Thoracic aorta (tissue), 2 donors: ENCODE measurements at regions not wholly inside any gene's neighbourhood (a gene's known extent, or its start where the extent isn't known, plus 50 kb on each side); places are given as distances from the start of the nearest gene placed in this dataset.
"Not testable (repeated sequence)": the region's sequence is repeated elsewhere in the genome, so short reads cannot be mapped to it uniquely, and the experiment has no call there.

ENCODE experiments used
- ATAC-seq: fragments of 150-250 bp; one replicate; pipeline ENCODE4 v1.8.0; 2017; ENCODE audit warnings: low read depth; ENCODE audit not compliant: insufficient number of reproducible peaks, low FRiP score
- DNase-seq: peaks from one replicate; pipeline ENCODE4 v3.0.0-alpha.2; 2020; ENCODE audit warnings: low spot score
- H3K27ac ChIP-seq, 2 donors: fragments of 200-600 bp; sonication (generic); 1 replicate in 1 of 2; 2 replicates in 1 of 2; pipeline ENCODE4 v1.5.1; 2016; ENCODE audit warnings: mild to moderate bottlenecking in 2 of 2, moderate library complexity in 2 of 2
- H3K27me3 ChIP-seq: fragments of 200-600 bp; sonication (generic); replicated peaks from 2 replicates; pipeline ENCODE4 v1.6.0; 2016; ENCODE audit warnings: mild to moderate bottlenecking; ENCODE audit not compliant: insufficient read depth
- H3K36me3 ChIP-seq: fragments of 200-600 bp; sonication (generic); one replicate; pipeline ENCODE4 v1.5.1; 2016
- H3K4me1 ChIP-seq, 2 donors: fragments of 200-600 bp; sonication (generic); 1 replicate in 1 of 2; 2 replicates in 1 of 2; pipeline versions ENCODE4 v1.5.1 to v1.6.0; 2016; ENCODE audit warnings: low read depth in 2 of 2, mild to moderate bottlenecking in 1 of 2; ENCODE audit not compliant: control insufficient read depth in 1 of 2
- H3K4me3 ChIP-seq: fragments of 200-600 bp; sonication (generic); 2 replicates; pipeline ENCODE4 v1.5.1; 2016; ENCODE audit warnings: mild to moderate bottlenecking
- H3K9me3 ChIP-seq: fragments of 200-600 bp; sonication (generic); 2 replicates; pipeline ENCODE4 v1.5.1; 2016
- TF ChIP-seq, protein P1 (sequence below): fragments of 200-600 bp; sonication (generic); IDR thresholded peaks from one replicate; pipeline ENCODE4 v1.5.1; 2019; ENCODE audit warnings: antibody characterized with exemption

GRCh38 chr14:83883732-83884131 lies 1646.2 kb upstream of the FLRT2 start:
- Histone ChIP-seq H3K4me1 (no peaks in the 10 kb centered on the region), H3K4me3 (no peak overlapping the region), H3K27ac (no peak overlapping the region), H3K27me3 (no peaks in the 10 kb centered on the region), H3K9me3 (no peaks in the 10 kb centered on the region), H3K36me3 (no peaks in the 10 kb centered on the region)
- ATAC-seq (no peak), DNase-seq (no peak)
- TF ChIP-seq, protein P1, sequence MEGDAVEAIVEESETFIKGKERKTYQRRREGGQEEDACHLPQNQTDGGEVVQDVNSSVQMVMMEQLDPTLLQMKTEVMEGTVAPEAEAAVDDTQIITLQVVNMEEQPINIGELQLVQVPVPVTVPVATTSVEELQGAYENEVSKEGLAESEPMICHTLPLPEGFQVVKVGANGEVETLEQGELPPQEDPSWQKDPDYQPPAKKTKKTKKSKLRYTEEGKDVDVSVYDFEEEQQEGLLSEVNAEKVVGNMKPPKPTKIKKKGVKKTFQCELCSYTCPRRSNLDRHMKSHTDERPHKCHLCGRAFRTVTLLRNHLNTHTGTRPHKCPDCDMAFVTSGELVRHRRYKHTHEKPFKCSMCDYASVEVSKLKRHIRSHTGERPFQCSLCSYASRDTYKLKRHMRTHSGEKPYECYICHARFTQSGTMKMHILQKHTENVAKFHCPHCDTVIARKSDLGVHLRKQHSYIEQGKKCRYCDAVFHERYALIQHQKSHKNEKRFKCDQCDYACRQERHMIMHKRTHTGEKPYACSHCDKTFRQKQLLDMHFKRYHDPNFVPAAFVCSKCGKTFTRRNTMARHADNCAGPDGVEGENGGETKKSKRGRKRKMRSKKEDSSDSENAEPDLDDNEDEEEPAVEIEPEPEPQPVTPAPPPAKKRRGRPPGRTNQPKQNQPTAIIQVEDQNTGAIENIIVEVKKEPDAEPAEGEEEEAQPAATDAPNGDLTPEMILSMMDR, result no peak

DNA sequence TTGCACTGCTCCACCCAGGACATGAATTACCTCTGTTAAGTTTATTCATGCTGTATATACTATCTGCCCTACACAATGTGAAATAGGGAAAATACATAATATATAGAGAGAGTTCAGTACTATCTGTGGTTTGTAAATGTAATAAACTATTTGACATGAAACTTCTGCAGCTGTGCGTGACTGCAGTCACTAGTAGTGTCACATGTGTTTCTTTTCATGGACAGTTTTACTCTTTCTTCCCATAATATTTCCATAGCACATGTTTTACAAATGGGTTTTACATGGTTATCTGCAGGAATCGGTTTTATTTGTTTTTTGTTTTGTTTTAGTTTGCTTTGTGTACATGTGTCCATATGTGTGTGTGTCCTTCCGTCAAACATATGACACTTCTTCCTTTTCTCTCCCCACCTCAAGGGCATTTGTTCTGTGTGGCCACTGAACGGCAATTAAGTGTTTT lies 1644.1 kb upstream of the FLRT2 start:
- no peak overlapping the region for H3K27ac ChIP-seq
- H3K27me3 ChIP-seq, result no peaks in the 10 kb centered on the region
- TF ChIP-seq, protein P1, result no peak
- ATAC-seq (no peak), DNase-seq (no peak)
- no peaks in the 10 kb centered on the region for H3K36me3 ChIP-seq
- no peaks in the 10 kb centered on the region for H3K4me1 ChIP-seq
- no peak overlapping the region for H3K4me3 ChIP-seq
- H3K9me3 ChIP-seq, result no peaks in the 10 kb centered on the region

GRCh38 chr14:83887866-83888265 lies 1642.1 kb upstream of the FLRT2 start:
- Histone ChIP-seq H3K27ac (no peak overlapping the region), H3K36me3 (no peaks in the 10 kb centered on the region), H3K9me3 (no peaks in the 10 kb centered on the region), H3K4me1 (no peaks in the 10 kb centered on the region), H3K4me3 (no peak overlapping the region), H3K27me3 (no peaks in the 10 kb centered on the region)
- ATAC-seq (no peak), DNase-seq (no peak)
- TF ChIP-seq, protein P1, result no peak

GRCh38 chr14:83893447-83893846 lies 1636.5 kb upstream of the FLRT2 start:
- no peak overlapping the region for H3K27ac ChIP-seq
- no peaks in the 10 kb centered on the region for H3K9me3 ChIP-seq
- H3K27me3 ChIP-seq, result no peaks in the 10 kb centered on the region
- TF ChIP-seq, protein P1, result no peak
- ATAC-seq, result no peak
- no peaks in the 10 kb centered on the region for H3K4me1 ChIP-seq
- H3K36me3 ChIP-seq, result no peaks in the 10 kb centered on the region
- no peak for DNase-seq
- H3K4me3 ChIP-seq, result no peak overlapping the region

GRCh38 chr14:83894568-83894967 lies 1635.4 kb upstream of the FLRT2 start:
- Histone ChIP-seq H3K27me3 (no peaks in the 10 kb centered on the region), H3K36me3 (no peaks in the 10 kb centered on the region), H3K27ac (no peak overlapping the region), H3K9me3 (no peaks in the 10 kb centered on the region), H3K4me3 (no peak overlapping the region), H3K4me1 (no peaks in the 10 kb centered on the region)
- ATAC-seq (no peak), DNase-seq (no peak)
- TF ChIP-seq, protein P1, result no peak

- not testable (repeated sequence) for H3K9me3 ChIP-seq, ATAC-seq, H3K4me3 ChIP-seq, H3K27me3 ChIP-seq, H3K4me1 ChIP-seq, H3K27ac ChIP-seq, H3K36me3 ChIP-seq, DNase-seq
Observed at GRCh38 chr14:83898558-83898957, 1631.4 kb upstream of the FLRT2 start.
